ENCODE measurements at regions not wholly inside any gene's neighbourhood (a gene's known extent, or its start where the extent isn't known, plus 50 kb on each side); places are given as distances from the start of the nearest gene placed in this dataset.

DNA sequence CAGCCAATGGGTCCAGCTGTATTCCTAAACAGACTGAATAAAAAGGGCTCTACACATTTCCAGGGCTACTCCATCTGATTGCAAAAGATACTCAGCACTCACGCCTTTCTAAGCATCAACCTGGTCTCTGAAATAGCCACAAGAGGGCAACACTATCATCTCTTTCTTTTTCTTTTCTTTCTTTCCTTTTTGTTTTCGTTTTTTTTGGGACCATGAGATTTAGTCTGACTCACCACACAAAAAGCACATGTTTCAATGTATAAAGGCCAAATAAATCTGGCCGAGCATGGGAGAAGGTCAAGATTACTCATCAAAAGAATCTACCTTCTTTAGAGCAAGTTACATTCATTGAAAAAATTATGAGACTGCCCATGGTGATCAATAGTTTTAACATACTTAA is 805.6 kb upstream of the ARGLU1 start:
- H3K9me1 ChIP-seq (replicated peaks; ENCODE audit: control insufficient read depth, extremely low read depth, insufficient read depth, low read length): no peaks in the 10 kb centered on the region
- no peaks in the 10 kb centered on the region for H3K9me3 ChIP-seq (replicated peaks; ENCODE audit: control insufficient read depth, insufficient read depth, low read length)
- no peaks in the 10 kb centered on the region for H3K36me3 ChIP-seq (ENCODE audit: control insufficient read depth in 2 of 2, extremely low read depth in 1 of 2, insufficient read depth in 2 of 2, low read length in 2 of 2)
- BruUV-seq (replicated peaks): no TSS peak
- H4K20me1 ChIP-seq (replicated peaks; ENCODE audit: control insufficient read depth, extremely low read depth, insufficient read depth, low read length): no peaks in the 10 kb centered on the region
- no peak overlapping the region for H3K9ac ChIP-seq (replicated peaks; ENCODE audit: extremely low read depth, insufficient read depth, low read length)
- no peaks in the 10 kb centered on the region for H3K27me3 ChIP-seq (ENCODE audit: control insufficient read depth in 2 of 2, insufficient read depth in 2 of 2, low read length in 2 of 2)
- H3K4me1 ChIP-seq (ENCODE audit: control insufficient read depth, extremely low read depth, insufficient read depth, low read length): peaks cover 36% of the 10 kb centered on the region
- ChIA-PET CTCF (interaction anchor here (0.7 to 2.6 kb wide), 13 partner anchors 9 to 782 kb away, joined by 3 to 41 read pairs (median 5); a partner anchor contains a TSS), POLR2A (no interaction called here)
- peak overlapping the region; percentile 32 for H3K4me2 ChIP-seq (ENCODE audit: insufficient read depth, low read length)
- intact Hi-C loops (cut with micrococcal nuclease): loop anchor here (1.0 to 5.0 kb wide), 9 partner anchors 78 to 784 kb away; no protein-coding TSS in a partner anchor
- H3K79me2 ChIP-seq (ENCODE audit: control insufficient read depth, insufficient read depth, low read length): no peaks in the 10 kb centered on the region
- H3K27ac ChIP-seq (ENCODE audit: insufficient read depth, low read depth, low read length): no peak overlapping the region
- H2AFZ ChIP-seq (ENCODE audit: low read depth, low read length): no peak overlapping the region
- peak; percentile 95 for FAIRE-seq
- no peak overlapping the region for H3K4me3 ChIP-seq (replicated peaks in 1 of 3; ENCODE audit: insufficient read depth in 1 of 3, low read depth in 1 of 3, low read length in 3 of 3)
- no peak for TF ChIP-seq GATA2 (IDR thresholded peaks at IDR 0.05; ENCODE audit: insufficient read depth, insufficient read length, low read depth, low read length)
- TF ChIP-seq, protein P1, sequence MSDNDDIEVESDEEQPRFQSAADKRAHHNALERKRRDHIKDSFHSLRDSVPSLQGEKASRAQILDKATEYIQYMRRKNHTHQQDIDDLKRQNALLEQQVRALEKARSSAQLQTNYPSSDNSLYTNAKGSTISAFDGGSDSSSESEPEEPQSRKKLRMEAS (IDR thresholded peaks at IDR 0.05; ENCODE audit: insufficient read depth, insufficient read length): peak; percentile 81
- TF ChIP-seq FOS (IDR thresholded peaks at IDR 0.05; ENCODE audit: borderline replicate concordance, insufficient read depth, low read length): peak; percentile 85
- TF ChIP-seq MYC (IDR thresholded peaks at IDR 0.05; ENCODE audit: low read depth, low read length): peak; percentile 2
- no peak for TF ChIP-seq POLR2AphosphoS5 (IDR thresholded peaks at IDR 0.05; ENCODE audit: insufficient read depth, low read depth, low read length)
- peak; percentile 59 to 63 for TF ChIP-seq CTCF (IDR thresholded peaks at IDR 0.05; ENCODE audit: extremely low read depth in 1 of 2, insufficient read depth in 1 of 2, low read depth in 1 of 2, low read length in 2 of 2)
- no peak for TF ChIP-seq EZH2 (IDR thresholded peaks at IDR 0.05; ENCODE audit: borderline replicate concordance, low read depth, low read length, severe bottlenecking)
- TF ChIP-seq JUN (IDR thresholded peaks at IDR 0.05; ENCODE audit: borderline replicate concordance, insufficient read depth, insufficient read length, low read depth): peak; percentile 85
- dilution Hi-C loops (cut with MboI; ENCODE audit: extremely low pct_ligation_motif_present, low sequenced_read_pairs): no loop called here
- peak; percentile 91 for DNase-seq (ENCODE audit: low read depth, low spot score)
